SK-N-MC (cell line): ENCODE measurements at regions not wholly inside any gene's neighbourhood (a gene's known extent, or its start where the extent isn't known, plus 50 kb on each side); places are given as distances from the start of the nearest gene placed in this dataset.

ENCODE experiments used
- EZH2 ChIP-seq: fragments of 200-600 bp; sonication (generic); IDR thresholded peaks from one replicate; pipeline ENCODE4 v1.6.1; 2017; ENCODE audit warnings: antibody characterized with exemption
- FOXP2 ChIP-seq: optimal IDR thresholded peaks from 2 replicates; pipeline ENCODE3; 2011; ENCODE audit warnings: mild to moderate bottlenecking, moderate library complexity; ENCODE audit not compliant: insufficient read depth; ENCODE audit errors: extremely low read length, control extremely low read depth
- POLR2AphosphoS5 ChIP-seq: IDR thresholded peaks from 2 replicates; pipeline ENCODE4 v1.6.1; 2012; ENCODE audit warnings: mild to moderate bottlenecking, low read depth, low read length, borderline replicate concordance

- TF ChIP-seq FOXP2 (no peak), POLR2AphosphoS5 (no peak), EZH2 (no peak)
Measured at GRCh38 chr5:114166081-114166480, 195.8 kb upstream of the KCNN2 start.
